ENCODE measurements at regions not wholly inside any gene's neighbourhood (a gene's known extent, or its start where the extent isn't known, plus 50 kb on each side); places are given as distances from the start of the nearest gene placed in this dataset.

DNA sequence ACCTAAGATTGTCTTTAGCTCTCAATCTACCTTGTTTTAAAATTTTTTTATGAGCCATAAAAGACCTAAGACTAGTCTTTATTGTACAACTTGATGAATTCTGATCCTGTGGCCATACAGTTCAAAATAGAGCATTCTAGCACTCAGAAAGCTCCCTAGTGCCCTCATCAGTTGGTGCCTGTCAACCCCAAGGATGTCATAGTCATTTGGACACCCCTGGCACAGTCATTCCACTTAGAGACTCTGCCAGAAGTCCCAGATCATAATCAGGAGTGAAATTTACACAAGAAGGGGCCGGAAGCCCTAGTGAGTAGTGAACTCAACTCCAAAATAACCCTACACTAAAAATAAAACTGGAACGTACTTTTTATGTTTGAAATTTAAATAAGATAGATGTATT lies 80.0 kb upstream of the INSIG1 start:
- H3K4me3 ChIP-seq = no peak overlapping the region
- H3K36me3 ChIP-seq (replicated peaks; ENCODE audit: insufficient read depth, low read depth) = no peaks in the 10 kb centered on the region
- TF ChIP-seq EZH2 (IDR thresholded peaks at IDR 0.05; ENCODE audit: borderline replicate concordance) (no peak), EZH2phosphoT487 (IDR thresholded peaks at IDR 0.05; ENCODE audit: low read depth, severe bottlenecking, unreplicated experiment) (no peak)
- TF ChIP-seq, protein P1, sequence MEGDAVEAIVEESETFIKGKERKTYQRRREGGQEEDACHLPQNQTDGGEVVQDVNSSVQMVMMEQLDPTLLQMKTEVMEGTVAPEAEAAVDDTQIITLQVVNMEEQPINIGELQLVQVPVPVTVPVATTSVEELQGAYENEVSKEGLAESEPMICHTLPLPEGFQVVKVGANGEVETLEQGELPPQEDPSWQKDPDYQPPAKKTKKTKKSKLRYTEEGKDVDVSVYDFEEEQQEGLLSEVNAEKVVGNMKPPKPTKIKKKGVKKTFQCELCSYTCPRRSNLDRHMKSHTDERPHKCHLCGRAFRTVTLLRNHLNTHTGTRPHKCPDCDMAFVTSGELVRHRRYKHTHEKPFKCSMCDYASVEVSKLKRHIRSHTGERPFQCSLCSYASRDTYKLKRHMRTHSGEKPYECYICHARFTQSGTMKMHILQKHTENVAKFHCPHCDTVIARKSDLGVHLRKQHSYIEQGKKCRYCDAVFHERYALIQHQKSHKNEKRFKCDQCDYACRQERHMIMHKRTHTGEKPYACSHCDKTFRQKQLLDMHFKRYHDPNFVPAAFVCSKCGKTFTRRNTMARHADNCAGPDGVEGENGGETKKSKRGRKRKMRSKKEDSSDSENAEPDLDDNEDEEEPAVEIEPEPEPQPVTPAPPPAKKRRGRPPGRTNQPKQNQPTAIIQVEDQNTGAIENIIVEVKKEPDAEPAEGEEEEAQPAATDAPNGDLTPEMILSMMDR (IDR thresholded peaks at IDR 0.05; ENCODE audit: poor library complexity) = no peak
- H2AFZ ChIP-seq = no peak overlapping the region
- H3K9me3 ChIP-seq (ENCODE audit: low read depth) = no peaks in the 10 kb centered on the region
- no peak overlapping the region for H3K27ac ChIP-seq
- H3K4me1 ChIP-seq (ENCODE audit: insufficient read depth) = peaks cover 15% of the 10 kb centered on the region
- no peak for DNase-seq (ENCODE audit: low spot score)
- no peaks in the 10 kb centered on the region for H3K79me2 ChIP-seq
- no peaks in the 10 kb centered on the region for H3K9me2 ChIP-seq (replicated peaks; ENCODE audit: insufficient read depth)
- no peaks in the 10 kb centered on the region for H4K20me1 ChIP-seq (ENCODE audit: insufficient read depth, poor library complexity, severe bottlenecking)
- WGBS (ENCODE audit: low lambda C conversion rate, missing lambda C conversion rate) = 87% methylated on average over 2 of the region's 2 CpGs
- no peak overlapping the region for H3K4me2 ChIP-seq
- H3K27me3 ChIP-seq = no peaks in the 10 kb centered on the region

DNA sequence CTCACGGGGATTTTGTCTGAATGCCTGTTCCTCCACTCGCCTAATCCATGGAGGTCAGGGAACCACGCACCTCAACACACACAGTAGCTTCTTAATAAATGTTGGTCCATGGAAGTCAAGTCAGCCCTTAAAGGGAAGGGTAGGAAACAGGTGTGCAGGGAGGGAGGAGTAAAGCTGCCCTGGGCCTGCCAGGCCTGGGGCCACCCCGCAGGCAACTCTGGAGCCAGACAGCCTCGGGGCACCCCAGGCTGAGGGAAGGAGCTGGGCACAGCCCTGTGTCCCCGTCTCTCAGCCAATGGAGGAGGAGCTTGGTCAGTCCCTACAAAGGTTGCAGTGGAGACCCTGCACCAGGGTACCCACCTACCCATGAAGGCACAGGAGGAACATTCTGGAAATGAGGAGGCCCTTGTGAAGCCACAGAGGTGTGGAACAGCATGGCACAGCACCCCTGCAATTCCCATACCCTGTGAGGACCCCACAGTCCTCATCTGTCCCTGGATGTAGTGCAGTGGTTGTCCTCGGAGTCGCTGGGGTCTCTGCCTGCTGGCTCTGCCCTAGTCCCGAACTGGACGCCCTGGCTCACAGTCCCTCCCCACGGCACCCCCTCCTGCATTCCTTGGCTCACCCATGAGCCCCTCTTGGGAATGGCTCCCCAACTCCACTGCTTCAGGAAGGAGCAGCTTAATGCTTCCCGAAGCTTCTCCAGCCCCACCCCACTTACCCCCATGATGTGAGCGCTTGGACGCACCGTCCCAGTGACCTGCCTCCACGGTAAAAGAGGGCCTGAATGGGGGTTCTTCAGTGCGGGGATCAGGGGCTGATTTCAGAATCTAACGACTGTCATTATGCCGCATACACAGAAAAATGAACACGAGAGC lies 79.2 kb upstream of the INSIG1 start:
- H3K4me3 ChIP-seq = no peak overlapping the region
- DNase-seq (ENCODE audit: low spot score) = no peak
- no peaks in the 10 kb centered on the region for H3K36me3 ChIP-seq (replicated peaks; ENCODE audit: insufficient read depth, low read depth)
- WGBS (ENCODE audit: low lambda C conversion rate, missing lambda C conversion rate) = 95% methylated on average over 15 of the region's 20 CpGs
- H3K27me3 ChIP-seq = no peaks in the 10 kb centered on the region
- H4K20me1 ChIP-seq (ENCODE audit: insufficient read depth, poor library complexity, severe bottlenecking) = no peaks in the 10 kb centered on the region
- no peaks in the 10 kb centered on the region for H3K9me2 ChIP-seq (replicated peaks; ENCODE audit: insufficient read depth)
- H3K27ac ChIP-seq = no peak overlapping the region
- no peak overlapping the region for H3K4me2 ChIP-seq
- H3K79me2 ChIP-seq = no peaks in the 10 kb centered on the region
- no peaks in the 10 kb centered on the region for H3K9me3 ChIP-seq (ENCODE audit: low read depth)
- peaks cover 22% of the 10 kb centered on the region for H3K4me1 ChIP-seq (ENCODE audit: insufficient read depth)
- H2AFZ ChIP-seq = no peak overlapping the region
- TF ChIP-seq EZH2phosphoT487 (IDR thresholded peaks at IDR 0.05; ENCODE audit: low read depth, severe bottlenecking, unreplicated experiment) (no peak), EZH2 (IDR thresholded peaks at IDR 0.05; ENCODE audit: borderline replicate concordance) (no peak)
- TF ChIP-seq, protein P1 (IDR thresholded peaks at IDR 0.05; ENCODE audit: poor library complexity) = no peak

DNA sequence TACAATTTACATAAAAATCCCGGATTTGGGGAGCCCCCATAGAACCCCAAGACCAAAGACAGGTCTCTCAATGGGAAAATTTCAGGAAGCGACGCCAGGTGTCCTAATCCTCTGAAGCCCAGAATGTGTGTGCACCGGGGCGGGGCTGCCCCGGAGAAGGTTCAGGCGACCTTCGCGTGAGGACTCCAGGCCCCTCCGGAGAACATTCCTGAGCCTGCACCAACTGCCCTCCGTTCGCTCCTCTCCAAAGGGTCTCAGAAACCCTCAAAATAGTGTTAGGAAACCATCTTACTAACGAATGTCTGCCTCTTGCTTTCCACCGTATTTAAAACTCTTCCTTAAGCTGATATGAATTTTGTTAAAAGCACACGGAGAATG lies 78.5 kb upstream of the INSIG1 start:
- H3K9me2 ChIP-seq (replicated peaks; ENCODE audit: insufficient read depth) = no peaks in the 10 kb centered on the region
- H4K20me1 ChIP-seq (ENCODE audit: insufficient read depth, poor library complexity, severe bottlenecking) = no peaks in the 10 kb centered on the region
- DNase-seq (ENCODE audit: low spot score) = no peak
- no peaks in the 10 kb centered on the region for H3K79me2 ChIP-seq
- peaks cover 20% of the 10 kb centered on the region for H3K4me1 ChIP-seq (ENCODE audit: insufficient read depth)
- no peaks in the 10 kb centered on the region for H3K27me3 ChIP-seq
- no peak overlapping the region for H2AFZ ChIP-seq
- TF ChIP-seq EZH2 (IDR thresholded peaks at IDR 0.05; ENCODE audit: borderline replicate concordance) = no peak
- no peak for TF ChIP-seq EZH2phosphoT487 (IDR thresholded peaks at IDR 0.05; ENCODE audit: low read depth, severe bottlenecking, unreplicated experiment)
- TF ChIP-seq, protein P1 (IDR thresholded peaks at IDR 0.05; ENCODE audit: poor library complexity) = no peak
- H3K36me3 ChIP-seq (replicated peaks; ENCODE audit: insufficient read depth, low read depth) = no peaks in the 10 kb centered on the region
- no peak overlapping the region for H3K4me3 ChIP-seq
- H3K27ac ChIP-seq = no peak overlapping the region
- WGBS (ENCODE audit: low lambda C conversion rate, missing lambda C conversion rate) = 86% methylated on average over 15 of the region's 15 CpGs
- no peaks in the 10 kb centered on the region for H3K9me3 ChIP-seq (ENCODE audit: low read depth)
- H3K4me2 ChIP-seq = no peak overlapping the region

Data from hepatocyte (in vitro differentiated cells).